Fibroblast of the aortic adventitia (primary cell): ENCODE measurements at regions not wholly inside any gene's neighbourhood (a gene's known extent, or its start where the extent isn't known, plus 50 kb on each side); places are given as distances from the start of the nearest gene placed in this dataset.
A peak's percentile ranks its signal among the peaks of the same experiment; 100 is the strongest.

Experiments used
- DNase-seq: peaks from one replicate; pipeline ENCODE4 v3.0.0-alpha.2; 2010; ENCODE audit warnings: low read depth
- H3K4me3 ChIP-seq: 2 replicates; pipeline ENCODE4 v1.5.1; 2011; ENCODE audit warnings: low read depth, mild to moderate bottlenecking, control low read depth, low read length, moderate library complexity
- TF ChIP-seq, protein P1 (sequence below): IDR thresholded peaks from 2 replicates; pipeline ENCODE4 v1.5.1; 2011; ENCODE audit warnings: mild to moderate bottlenecking, low read length, control low read depth, inconsistent platforms; ENCODE audit not compliant: insufficient read depth

DNA sequence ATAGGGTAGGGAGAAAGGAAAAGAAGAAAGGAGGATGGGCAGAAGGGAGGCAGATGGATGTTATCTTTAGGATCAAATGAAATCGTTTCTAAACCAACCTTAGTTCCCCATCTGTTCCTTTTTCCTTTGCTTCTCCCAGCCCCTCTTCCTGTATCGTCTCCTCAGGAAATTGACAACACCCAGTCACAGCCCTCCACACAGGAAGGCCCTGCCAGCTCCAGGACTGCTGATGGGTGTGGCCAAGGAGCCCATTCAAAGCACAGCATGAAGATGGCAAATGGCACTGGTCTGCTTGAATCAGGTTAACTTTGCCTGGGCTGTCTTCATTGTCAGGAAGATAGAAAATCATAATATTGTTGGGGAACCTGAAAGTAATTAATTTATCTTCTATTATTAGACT is 164.8 kb downstream of the C11orf87 start:
- TF ChIP-seq, protein P1, sequence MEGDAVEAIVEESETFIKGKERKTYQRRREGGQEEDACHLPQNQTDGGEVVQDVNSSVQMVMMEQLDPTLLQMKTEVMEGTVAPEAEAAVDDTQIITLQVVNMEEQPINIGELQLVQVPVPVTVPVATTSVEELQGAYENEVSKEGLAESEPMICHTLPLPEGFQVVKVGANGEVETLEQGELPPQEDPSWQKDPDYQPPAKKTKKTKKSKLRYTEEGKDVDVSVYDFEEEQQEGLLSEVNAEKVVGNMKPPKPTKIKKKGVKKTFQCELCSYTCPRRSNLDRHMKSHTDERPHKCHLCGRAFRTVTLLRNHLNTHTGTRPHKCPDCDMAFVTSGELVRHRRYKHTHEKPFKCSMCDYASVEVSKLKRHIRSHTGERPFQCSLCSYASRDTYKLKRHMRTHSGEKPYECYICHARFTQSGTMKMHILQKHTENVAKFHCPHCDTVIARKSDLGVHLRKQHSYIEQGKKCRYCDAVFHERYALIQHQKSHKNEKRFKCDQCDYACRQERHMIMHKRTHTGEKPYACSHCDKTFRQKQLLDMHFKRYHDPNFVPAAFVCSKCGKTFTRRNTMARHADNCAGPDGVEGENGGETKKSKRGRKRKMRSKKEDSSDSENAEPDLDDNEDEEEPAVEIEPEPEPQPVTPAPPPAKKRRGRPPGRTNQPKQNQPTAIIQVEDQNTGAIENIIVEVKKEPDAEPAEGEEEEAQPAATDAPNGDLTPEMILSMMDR = no peak
- H3K4me3 ChIP-seq = no peak overlapping the region
- no peak for DNase-seq

DNA sequence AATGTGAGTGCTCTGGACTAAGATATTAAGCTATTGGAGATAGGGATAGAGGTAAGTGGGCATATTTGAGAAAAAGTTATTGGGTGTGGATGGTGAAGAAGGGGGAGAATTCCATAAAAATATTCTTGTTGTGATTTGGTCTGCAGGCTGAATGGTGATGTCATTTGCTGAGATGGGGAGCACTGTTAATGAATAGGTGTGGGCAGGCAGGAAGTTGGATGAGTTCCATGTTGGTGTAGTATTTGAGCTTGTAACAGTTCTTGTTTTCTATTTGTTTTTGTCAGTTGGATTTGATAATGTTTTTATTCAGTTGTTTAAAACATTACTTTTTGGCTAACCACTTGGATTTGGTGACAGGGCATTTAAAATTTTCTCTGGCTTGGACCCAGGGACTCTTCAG is 168.8 kb downstream of the C11orf87 start:
- no peak for DNase-seq
- H3K4me3 ChIP-seq = no peak overlapping the region
- TF ChIP-seq, protein P1 = no peak

DNA sequence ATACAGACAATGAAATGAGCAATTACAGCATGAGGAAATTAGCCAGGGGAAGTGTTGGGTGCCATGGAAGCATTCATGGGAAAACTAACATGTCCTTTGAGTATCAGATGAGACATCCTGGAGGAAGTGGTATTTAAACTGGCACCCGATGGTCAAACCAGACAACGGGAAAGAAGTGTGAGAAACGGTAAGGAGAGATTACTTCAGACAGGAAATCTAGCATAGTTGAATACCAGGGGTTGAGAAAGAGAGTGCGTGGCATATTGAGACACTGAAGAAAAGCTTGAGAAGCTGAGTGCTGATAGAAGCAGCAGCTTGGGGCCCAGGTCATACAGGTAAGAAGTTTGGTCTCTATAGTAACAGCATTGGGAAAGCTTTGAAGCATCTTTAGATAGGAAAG is 175.3 kb downstream of the C11orf87 start:
- DNase-seq = no peak
- H3K4me3 ChIP-seq = no peak overlapping the region
- TF ChIP-seq, protein P1 = no peak

DNA sequence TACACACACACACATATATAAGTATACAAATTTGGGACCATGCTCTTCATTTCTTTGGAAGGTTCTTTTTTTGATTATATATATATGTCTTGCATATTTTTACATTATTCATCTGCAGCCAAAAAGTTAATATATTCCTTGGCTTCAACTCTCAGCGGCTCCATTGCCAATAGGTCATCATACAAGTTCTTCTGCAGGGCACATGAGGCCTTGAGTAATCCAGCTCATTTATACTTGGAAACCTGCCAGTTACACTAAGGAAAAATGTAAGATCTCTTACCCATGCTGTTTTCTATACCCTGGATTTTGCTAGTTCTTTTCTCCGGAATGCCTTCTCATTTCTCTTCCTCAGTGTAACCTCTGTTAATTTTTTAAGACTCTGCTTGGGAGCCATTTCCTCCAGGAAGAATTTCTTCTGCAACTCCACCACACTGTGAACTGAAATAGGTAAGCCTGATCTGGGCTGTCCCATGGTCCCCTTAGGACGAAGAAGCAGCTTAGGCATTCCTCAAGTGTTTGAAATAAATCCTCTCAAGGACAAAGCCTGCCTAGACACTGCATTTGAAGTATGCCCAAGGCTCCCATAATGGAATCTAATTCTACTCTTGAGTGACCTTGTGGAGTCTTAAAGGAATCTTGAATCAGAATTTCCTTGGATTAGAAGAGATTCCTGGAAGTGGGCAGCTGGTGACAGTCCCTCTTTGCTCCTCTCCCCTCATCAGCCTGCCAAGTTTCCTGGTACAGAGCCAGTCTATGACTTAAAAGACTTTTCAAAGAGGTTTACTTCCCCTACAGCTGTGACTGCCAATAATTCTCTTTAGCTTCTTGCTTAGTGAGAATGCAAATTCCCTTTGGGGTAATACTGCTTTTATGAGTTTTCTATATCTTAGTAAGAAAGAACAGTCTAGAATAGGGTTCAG is 182.8 kb downstream of the C11orf87 start:
- TF ChIP-seq, protein P1 = no peak
- H3K4me3 ChIP-seq = no peak overlapping the region
- peak; percentile 22 for DNase-seq

DNA sequence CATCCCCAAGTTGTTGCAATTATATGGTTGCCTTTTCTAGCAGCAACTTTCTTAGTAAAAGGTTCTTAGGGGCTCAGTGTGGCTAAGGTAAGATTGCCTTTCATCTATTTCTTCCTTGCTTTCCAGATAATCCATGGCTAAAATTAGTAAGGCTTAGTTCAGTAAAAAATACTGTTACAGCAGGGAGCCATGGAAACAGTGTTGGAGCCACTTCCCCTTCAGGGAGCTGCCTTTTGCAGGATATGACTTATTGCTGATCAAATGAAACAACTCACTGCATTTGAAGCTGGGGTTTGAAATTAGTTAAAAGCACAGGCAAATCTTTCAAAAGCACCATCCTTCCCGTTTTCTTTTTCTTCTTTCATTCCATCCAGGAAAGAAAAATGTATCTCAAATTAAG is 184.3 kb downstream of the C11orf87 start:
- TF ChIP-seq, protein P1 = no peak
- no peak overlapping the region for H3K4me3 ChIP-seq
- no peak for DNase-seq

DNA sequence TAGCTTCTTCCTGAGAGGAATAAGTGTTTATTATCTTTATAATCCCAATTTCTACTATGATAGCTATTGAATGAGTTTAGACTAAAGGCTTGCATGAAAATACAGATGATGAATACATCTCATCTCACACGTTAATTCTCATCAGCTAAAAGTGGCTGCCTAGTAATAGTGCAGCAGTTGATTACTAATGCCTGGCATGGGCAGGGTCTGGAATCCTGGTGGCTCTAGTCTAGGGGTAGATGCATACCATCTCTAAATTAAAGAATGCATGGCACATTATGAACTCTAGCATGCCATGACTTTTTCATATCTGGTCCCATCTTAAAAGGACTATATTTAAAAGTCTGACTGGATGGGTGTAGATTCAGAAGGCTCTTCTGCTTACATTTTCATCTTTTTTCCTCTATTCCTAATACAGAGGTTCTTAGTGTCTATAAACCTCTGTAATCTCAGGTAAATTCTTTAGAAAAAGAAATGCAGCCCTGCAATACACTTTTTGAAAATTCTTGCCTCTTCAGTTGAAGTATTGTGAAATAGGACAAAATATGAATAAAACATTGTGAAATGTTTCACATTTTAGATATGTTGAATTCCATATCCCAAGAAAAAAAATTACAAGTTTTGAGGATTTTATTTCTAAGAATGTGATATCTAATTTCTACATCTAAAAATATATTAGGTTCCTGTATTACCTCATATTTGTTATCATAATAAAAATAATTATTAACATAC is 187.6 kb downstream of the C11orf87 start:
- TF ChIP-seq, protein P1 = no peak
- DNase-seq = no peak

More for the DNA sequence above, 187.6 kb downstream of the C11orf87 start:
- H3K4me3 ChIP-seq = no peak overlapping the region
